Mesodermal cell (in vitro differentiated cells): ENCODE measurements at regions not wholly inside any gene's neighbourhood (a gene's known extent, or its start where the extent isn't known, plus 50 kb on each side); places are given as distances from the start of the nearest gene placed in this dataset.

ENCODE experiments used
- H3K27ac ChIP-seq: 2 replicates; pipeline ENCODE4 v1.7.0; 2013; ENCODE audit warnings: mild to moderate bottlenecking, low read depth, low read length, moderate library complexity; ENCODE audit not compliant: severe bottlenecking
- H3K36me3 ChIP-seq: 2 replicates; pipeline ENCODE4 v1.7.1; 2013; ENCODE audit warnings: mild to moderate bottlenecking, low read length, moderate library complexity; ENCODE audit not compliant: control insufficient read depth, insufficient read depth
- H3K4me1 ChIP-seq: one replicate; pipeline ENCODE4 v1.7.1; 2013; ENCODE audit warnings: mild to moderate bottlenecking, low read length; ENCODE audit not compliant: insufficient read depth, control insufficient read depth, poor library complexity, severe bottlenecking
- H3K4me3 ChIP-seq: 2 replicates; pipeline ENCODE4 v1.7.0; 2013; ENCODE audit warnings: low read length, control low read depth, mild to moderate bottlenecking; ENCODE audit not compliant: insufficient read depth, poor library complexity, severe bottlenecking; ENCODE audit errors: extremely low read depth
- H3K9me3 ChIP-seq: 2 replicates; pipeline ENCODE4 v1.7.1; 2013; ENCODE audit warnings: mild to moderate bottlenecking, low read length, moderate library complexity; ENCODE audit not compliant: control insufficient read depth
- WGBS, 2 experiments: methylation state at CpG; one replicate each; pipeline ENCODE4 v1.1.5; 2013; ENCODE audit warnings: missing lambda C conversion rate in 2 of 2; ENCODE audit not compliant: insufficient coverage in 2 of 2; 5-methylcytosine and 5-hydroxymethylcytosine counted together

DNA sequence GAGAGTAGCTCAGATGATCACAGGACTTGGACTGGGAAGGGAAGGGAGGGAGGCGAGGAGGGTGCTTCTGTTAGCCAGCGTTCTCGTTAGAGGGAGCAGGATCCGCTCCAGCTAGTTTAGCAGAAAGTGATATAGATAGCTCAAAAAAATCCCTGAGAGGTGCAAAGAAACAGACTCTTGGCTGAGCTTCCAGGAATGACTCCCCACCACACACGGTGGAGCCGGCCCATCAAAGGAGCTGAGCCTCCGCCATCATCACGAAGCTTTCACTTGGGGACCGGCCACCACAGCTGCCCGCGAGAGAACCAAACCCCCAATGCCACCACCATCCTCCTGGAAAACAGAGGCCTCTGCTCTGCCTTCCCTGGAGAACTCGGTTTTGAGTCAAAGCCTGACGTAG lies 124.6 kb upstream of the BCL2L14 start:
- no peaks in the 10 kb centered on the region for H3K36me3 ChIP-seq
- H3K4me3 ChIP-seq, result no peak overlapping the region
- H3K9me3 ChIP-seq, result no peaks in the 10 kb centered on the region
- no peak overlapping the region for H3K27ac ChIP-seq
- WGBS, 2 experiments, result 91 to 95% methylated on average over 4 to 8 of the region's 13 CpGs
- no peaks in the 10 kb centered on the region for H3K4me1 ChIP-seq

DNA sequence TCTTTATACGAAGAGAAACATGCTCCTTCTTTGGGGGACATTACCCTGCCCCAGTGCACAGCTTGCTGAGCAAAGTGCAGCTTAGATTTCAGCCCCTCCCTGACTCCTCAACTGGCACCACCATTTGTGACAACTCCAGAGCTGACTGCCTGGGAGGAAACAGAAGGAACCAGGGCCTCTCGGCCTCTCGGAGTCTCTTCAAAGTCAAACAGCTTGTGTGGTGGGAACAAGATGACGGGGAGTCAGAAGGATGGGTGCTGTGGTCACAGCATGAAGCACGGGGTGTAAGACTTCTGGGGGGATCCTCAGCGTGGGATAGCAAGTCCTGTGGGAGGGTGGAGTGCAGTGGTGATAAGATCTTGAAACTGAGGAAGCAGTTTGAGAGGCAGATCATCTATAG lies 123.5 kb upstream of the BCL2L14 start:
- no peak overlapping the region for H3K27ac ChIP-seq
- no peaks in the 10 kb centered on the region for H3K36me3 ChIP-seq
- no peaks in the 10 kb centered on the region for H3K4me1 ChIP-seq
- H3K4me3 ChIP-seq, result no peak overlapping the region
- WGBS, 2 experiments, result 90 to 96% methylated on average over 6 of the region's 6 CpGs
- H3K9me3 ChIP-seq, result no peaks in the 10 kb centered on the region

DNA sequence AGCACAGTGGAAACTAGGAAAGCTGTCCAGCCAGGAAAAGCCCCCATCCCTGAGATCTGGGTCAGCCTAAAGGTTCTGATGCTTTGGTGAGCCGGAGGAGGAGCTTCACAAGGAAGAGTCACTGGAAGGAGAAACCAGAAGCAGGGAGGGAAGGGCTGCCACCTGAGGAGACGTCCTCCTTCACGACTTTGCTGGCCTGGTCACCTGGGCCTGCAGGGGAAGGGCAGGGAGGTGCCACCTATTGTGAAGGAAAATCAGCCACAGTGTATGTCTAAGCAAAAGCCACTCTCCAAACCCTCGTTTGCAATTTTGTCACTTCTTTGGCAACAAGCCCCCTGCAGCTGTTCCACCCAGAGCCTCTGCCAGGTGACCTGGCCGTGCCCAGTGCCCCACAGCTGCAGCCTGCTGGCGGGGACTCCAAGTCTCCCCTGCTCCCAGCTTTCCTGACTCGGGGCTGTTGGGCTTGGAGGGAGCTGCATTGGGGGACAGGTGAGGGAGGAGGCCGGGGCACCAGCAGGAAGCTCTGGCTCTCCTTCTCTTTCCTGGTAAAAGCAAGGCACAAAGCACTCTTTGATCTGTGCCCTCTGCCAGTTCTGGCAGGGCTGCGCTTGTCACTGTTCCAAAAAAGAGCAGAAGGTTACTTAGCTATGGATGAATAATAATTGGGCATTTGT lies 120.9 kb upstream of the BCL2L14 start:
- WGBS, 2 experiments, result 69 to 70% methylated on average over 7 to 8 of the region's 9 CpGs
- no peak overlapping the region for H3K27ac ChIP-seq
- H3K4me3 ChIP-seq, result no peak overlapping the region
- no peaks in the 10 kb centered on the region for H3K36me3 ChIP-seq
- no peaks in the 10 kb centered on the region for H3K4me1 ChIP-seq
- H3K9me3 ChIP-seq, result no peaks in the 10 kb centered on the region

DNA sequence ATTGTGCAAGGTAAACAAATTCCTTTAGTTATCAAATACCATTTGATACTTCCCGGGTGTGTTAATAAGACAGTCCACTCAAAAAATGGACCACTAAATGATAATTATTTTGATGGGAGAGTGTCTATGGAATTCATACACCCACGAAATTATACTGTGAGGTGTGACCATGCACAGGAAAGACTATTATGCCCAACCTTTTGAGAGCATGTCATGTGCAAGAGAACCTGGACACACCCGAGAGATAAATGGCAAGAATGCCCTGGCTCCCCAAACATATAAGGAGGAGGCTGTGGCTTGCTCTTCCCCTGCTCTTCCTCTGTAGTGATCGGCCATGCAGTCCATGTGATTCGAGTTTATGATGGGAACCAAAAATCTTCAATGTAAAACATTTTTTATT lies 119.5 kb upstream of the BCL2L14 start:
- H3K36me3 ChIP-seq, result no peaks in the 10 kb centered on the region
- 83 to 93% methylated on average over 2 to 3 of the region's 5 CpGs for WGBS, 2 experiments
- no peaks in the 10 kb centered on the region for H3K4me1 ChIP-seq
- H3K4me3 ChIP-seq, result no peak overlapping the region
- no peak overlapping the region for H3K27ac ChIP-seq
- H3K9me3 ChIP-seq, result no peaks in the 10 kb centered on the region

DNA sequence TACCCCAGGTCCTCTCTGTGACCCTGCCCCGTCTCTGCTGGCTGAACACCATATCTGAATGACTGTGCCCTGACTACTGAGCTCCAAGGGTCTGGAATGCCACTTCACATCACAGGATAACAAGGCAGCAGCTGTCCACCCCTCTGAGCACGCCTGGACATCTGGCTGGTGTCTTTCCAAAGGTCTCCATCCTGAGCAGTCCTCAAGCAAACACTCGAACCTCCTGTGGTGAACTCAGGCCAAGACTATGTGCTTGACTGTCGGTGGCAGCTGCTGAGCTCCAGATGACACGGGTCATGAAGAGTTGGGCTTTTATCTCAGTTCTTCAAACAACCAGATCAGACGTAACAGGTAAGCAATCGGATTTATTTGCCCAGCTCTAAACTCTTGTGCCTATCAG lies 117.2 kb upstream of the BCL2L14 start:
- Histone ChIP-seq H3K4me3 (no peak overlapping the region), H3K4me1 (peaks cover 8% of the 10 kb centered on the region)
- 93% methylated on average over 7 of the region's 7 CpGs for WGBS, 2 experiments

DNA sequence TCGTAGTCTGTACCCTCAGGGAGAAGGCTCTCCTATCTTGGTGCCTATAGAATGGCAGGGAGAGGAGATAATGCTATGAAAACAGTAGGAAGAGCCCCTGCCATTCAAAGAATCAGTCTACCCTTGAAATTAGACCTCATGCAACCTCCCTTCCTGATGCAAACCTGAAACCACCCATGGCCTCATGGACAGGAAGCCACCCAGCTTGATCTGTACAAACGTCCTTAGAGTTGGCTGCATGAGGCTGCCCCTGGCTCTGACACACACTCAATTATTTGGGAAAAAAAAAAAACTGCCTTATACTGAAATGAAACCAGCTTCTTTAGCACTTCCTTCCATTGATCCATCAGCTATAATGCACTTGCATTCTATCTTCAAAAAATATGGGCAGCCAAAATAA lies 116.6 kb upstream of the BCL2L14 start:
- no peaks in the 10 kb centered on the region for H3K36me3 ChIP-seq
- no peaks in the 10 kb centered on the region for H3K9me3 ChIP-seq
- H3K27ac ChIP-seq, result no peak overlapping the region
- 50 to 75% methylated on average over 1 to 2 of the region's 2 CpGs for WGBS, 2 experiments
- peaks cover 15% of the 10 kb centered on the region for H3K4me1 ChIP-seq
- no peak overlapping the region for H3K4me3 ChIP-seq

More for the DNA sequence above, 117.2 kb upstream of the BCL2L14 start:
- Histone ChIP-seq H3K9me3 (no peaks in the 10 kb centered on the region), H3K27ac (no peak overlapping the region), H3K36me3 (no peaks in the 10 kb centered on the region)

DNA sequence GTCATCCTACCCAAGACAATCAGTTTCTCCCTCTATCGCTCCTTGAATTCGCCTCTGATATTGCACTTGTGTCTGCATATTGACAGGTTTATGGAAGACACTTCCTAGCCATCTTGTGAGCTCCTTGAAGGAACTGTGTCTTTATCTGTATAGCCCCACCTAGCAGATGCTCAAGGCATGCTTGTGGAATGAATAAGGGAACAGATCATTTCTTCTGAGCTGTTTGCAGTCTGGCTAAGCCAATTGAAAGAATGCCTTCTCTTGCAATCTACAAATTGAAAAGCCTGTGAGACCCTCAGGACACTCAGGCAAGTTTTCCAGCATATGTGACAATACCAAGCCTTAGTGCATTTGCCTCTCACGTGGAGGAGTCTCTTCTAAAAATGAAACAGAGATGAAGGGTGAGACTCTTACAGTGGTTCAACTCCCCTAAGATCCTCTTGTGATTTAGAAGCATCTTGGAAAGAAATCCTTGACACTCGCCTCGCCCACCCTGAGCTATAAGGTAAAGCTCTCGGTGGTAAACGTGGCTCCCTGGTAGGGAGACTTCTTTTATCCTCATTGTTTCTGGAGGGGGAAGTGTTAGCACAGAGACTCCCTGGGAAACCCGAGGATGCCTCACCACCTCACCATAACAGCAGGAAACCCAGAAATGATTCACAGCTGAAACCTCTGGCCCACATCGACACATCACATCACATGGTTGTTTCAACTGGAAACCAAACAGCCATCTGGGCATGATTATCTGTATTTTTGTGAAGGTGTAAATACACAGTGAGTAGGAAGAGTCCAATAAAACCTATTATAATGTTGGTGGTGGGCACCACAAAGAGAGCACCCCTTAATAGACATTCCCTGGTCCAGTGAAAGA lies 112.3 kb upstream of the BCL2L14 start:
- H3K27ac ChIP-seq, result peak overlapping the region; percentile 70
- no peaks in the 10 kb centered on the region for H3K36me3 ChIP-seq
- peaks cover 15% of the 10 kb centered on the region for H3K4me1 ChIP-seq
- 72 to 100% methylated on average over 2 to 4 of the region's 9 CpGs for WGBS, 2 experiments
- H3K9me3 ChIP-seq, result no peaks in the 10 kb centered on the region
- no peak overlapping the region for H3K4me3 ChIP-seq

DNA sequence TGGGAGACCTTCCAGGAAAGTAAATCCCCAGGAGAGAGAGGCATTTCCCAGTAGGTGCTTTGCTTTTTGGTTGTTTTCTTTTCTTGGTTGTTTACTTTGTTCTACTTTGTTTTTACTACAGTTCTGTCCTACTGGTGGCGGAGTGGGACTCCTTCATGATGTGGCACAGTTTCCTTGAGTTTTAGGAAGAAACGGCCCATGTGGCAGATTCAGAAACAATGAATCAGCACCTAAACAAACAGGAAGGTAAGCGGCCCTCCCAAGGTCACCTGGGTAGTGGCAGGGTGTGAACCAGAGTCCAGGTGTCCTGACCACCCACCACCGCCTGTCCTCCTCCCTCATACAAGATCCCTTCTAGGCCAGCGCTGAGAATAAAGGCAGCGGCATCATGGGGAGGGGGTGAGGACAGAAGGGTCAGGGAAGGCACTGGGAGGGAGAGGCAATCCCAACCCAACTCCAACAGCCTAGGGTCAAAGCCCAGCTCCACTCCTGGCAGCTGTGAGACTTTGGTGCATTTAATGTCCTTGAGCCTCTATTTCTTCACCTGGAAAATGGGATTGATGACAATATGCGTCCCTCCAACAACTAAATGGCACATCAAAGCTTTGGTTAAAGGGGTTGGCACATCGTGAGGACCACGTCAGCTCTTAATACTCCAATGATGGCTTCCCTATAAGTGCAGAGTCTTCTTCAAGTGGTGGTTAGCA lies 111.5 kb upstream of the BCL2L14 start:
- peaks cover 15% of the 10 kb centered on the region for H3K4me1 ChIP-seq
- 97 to 100% methylated on average over 3 to 5 of the region's 9 CpGs for WGBS, 2 experiments
- peak overlapping the region; percentile 68 for H3K27ac ChIP-seq
- H3K36me3 ChIP-seq, result no peaks in the 10 kb centered on the region
- no peaks in the 10 kb centered on the region for H3K9me3 ChIP-seq
- no peak overlapping the region for H3K4me3 ChIP-seq

DNA sequence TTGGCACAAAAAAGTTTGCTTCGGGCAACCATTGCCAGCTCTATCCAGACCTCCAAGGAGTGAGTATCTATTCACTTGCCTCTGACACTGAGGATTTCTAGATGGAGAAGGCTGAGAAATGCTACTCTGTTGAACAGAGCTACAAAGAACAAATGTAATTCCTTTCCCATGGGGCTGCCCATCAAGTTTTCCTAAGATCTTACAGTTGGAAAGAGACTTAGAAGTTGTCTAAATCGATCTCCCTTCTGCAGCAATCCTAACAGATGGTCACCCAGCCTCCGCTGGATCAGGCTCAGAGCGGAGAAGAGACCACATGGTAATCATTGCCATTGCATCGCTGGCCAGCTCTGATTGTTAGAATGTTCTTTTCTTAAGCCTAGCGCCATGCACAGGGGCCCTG lies 110.1 kb upstream of the BCL2L14 start:
- Histone ChIP-seq H3K36me3 (no peaks in the 10 kb centered on the region), H3K4me1 (peaks cover 15% of the 10 kb centered on the region), H3K4me3 (no peak overlapping the region), H3K27ac (no peak overlapping the region), H3K9me3 (no peaks in the 10 kb centered on the region)
- WGBS, 2 experiments, result 90 to 93% methylated on average over 5 of the region's 6 CpGs

DNA sequence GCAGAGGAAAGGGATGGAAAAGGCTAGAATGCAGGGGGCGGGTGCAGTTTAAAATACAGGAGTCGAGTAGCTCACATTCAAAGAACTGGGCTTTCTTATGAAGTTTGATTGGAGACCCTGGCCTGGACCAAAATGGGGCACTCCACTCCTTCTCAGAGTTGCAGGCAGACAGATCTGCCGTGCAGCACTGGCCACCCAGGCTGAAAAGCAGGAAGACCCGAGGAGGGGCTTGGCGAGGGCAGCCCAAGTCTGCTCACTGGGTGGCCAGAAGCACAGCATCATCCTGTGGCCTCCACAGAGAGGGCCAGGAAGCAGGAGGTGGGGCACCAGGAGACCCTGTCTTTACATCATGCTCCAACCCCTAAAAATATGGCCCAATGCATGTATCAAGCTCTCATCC lies 109.1 kb upstream of the BCL2L14 start:
- H3K36me3 ChIP-seq, result no peaks in the 10 kb centered on the region
- H3K9me3 ChIP-seq, result no peaks in the 10 kb centered on the region
- H3K4me3 ChIP-seq, result no peak overlapping the region
- peaks cover 15% of the 10 kb centered on the region for H3K4me1 ChIP-seq
- no peak overlapping the region for H3K27ac ChIP-seq
- WGBS, 2 experiments, result 72 to 73% methylated on average over 5 of the region's 5 CpGs
